CD4-positive, alpha-beta T cell treated with Interleukin-17A for 1 hour (primary cell): ENCODE measurements at regions not wholly inside any gene's neighbourhood (a gene's known extent, or its start where the extent isn't known, plus 50 kb on each side); places are given as distances from the start of the nearest gene placed in this dataset.

Source experiments
- DNase-seq: peaks from one replicate; pipeline ENCODE4 v3.0.0-alpha.2; 2020

DNA sequence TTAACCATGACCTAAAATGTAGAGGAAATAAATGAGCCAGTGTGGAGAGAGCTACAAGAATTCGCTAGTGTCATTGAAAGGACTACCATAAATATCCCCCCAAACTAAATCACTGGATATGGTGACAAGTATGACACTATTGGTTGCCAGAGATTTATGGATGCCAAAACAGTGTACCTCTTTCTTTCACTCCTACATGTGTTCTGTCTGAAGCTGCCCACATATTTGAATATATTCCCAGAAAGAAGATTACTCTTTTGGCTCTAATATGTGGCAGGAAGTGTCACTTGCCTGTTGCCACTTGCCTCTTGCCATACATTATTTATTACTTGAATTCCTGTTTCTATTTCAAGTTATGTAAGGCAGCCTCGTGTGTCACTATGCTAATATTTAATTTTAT is 1573.6 kb downstream of the TECRL start:
- DNase-seq: no peak

DNA sequence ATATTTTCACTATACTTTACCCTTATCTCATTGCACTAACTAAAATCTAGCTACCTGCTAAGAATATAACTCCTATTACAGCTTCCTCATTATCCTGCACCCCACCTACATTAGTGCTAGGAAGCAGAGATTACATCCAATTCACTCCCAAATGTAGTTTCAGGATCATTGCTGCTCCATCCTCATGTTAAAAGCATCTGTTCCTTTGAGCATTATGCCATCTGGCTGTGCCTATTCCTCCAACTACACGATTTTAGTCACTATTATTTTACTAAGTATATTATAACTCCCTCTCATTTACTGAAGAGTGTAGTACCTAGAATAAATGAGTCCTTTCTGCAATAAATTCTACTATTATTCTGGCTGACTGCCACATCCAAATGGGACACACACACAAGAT is 1586.9 kb downstream of the TECRL start:
- no peak for DNase-seq

DNA sequence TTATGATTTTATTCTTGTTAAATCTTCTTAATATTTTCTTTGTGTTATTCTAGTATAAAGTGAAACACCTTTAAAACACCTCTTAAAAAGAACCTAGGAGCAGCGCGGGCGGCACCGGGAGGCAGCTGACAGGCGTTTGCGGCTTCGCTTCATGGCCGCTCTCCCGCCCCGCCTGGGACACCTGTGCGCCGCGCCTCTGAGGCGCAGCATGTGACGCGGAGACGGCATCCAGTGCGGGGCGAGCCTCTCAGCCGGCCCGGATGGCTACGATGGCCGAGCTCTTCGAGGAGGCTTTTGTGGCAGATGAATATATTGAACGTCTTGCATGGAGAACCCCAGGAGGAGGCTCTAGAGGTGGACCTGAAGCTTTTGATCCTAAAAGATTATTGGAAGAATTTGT is 1592.7 kb downstream of the TECRL start:
- no peak for DNase-seq

DNA sequence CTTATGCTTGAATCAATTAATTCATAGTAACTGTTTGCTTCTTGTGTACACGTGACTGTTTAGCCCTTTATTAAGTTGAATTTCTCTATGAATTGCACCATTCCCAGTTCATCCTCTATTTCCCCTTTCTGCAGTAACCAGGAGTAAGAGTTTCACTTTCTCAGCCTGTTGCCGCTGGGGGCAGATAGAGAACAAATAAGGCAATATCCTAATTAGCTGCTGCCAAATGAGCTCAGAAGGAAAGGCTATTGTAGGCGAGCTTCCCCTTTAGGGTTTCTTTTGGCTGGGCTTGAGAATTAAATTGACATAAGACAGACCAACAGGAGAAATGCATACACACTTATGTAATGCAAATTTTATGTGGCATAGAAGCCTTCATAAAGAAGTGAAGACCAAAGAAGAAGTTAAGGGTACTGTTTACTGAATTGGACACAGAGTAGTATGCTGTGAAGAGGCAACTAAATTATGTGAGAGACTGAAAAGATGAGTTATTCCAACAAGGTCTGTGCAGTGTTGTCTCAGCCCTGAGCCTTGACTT is 1594.7 kb downstream of the TECRL start:
- DNase-seq: no peak

DNA sequence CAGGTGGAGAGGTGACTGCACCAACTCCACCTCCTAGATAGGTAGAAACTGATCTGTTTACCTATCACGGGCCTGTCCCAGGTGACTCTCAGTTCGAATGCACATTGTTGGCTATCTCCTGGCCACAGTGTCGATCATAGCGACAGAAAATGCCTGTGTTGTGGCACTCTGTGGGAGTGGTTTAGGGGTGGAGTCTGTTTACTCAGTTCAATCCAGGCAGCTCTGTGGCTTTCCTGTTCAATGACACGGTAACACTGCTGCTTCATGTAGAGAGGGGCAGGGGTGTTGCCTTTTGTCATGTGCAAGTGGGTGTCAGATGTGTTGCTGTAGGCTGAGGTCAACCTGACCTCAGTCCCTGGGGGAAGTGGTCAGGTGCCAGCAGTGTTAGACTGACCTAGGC is 1602.4 kb downstream of the TECRL start:
- no peak for DNase-seq

DNA sequence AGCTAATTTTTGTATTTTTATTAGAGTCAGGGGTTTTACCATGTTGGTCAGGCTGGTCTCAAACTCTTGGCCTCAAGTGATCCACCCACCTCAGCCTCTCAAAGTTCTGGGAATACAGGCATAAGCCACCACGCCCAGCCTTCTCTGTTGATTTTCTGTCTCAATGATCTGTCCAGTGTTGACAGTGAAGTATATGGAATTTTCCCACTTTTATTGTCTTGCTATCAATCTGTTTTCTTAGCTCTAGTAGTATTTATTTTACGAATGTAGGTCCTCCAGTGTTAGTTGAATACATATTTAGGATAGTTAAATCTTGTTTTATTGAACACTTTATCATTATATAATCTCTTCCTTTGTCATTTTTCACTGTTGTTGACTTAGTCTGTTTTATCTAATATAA is 1603.9 kb downstream of the ADGRL3 start:
- no peak for DNase-seq

DNA sequence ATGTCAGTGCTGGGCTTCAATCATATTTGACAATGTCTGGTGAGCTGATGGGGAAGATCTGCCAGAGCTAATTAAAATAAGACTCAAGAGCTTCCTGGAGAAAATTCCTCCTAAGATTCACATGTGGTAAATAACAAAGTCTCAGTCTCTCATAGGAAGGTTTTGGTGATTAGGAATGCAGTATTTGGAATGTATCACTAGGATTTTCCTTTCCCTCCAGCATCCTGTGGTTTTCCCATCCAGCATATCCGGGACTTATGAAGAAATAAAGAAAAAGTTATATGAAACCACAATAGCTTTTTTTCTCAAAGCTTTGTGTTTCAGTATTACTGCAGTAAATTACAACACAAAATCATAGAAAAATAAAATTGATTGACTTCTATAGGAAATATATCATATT is 1597.1 kb downstream of the ADGRL3 start:
- DNase-seq: no peak

DNA sequence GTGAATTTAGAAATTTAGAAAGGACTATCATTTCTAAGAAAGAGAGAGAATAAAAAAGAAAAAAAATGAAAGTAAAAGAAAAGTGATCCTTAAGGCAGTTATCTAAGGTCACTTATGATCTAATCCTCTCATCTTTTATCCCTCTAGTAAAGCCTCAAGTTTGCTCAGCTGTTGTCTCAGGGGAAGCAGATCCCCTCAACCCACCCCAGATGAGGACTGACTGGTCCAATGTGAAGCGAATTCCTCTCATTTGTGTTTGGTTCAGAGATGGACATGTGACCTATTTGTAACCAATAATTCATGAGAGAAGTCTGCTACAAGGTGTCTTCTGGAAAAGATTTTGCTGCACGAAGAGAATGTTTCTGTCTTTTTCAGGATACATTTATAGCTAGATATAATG is 1591.3 kb downstream of the ADGRL3 start:
- no peak for DNase-seq

DNA sequence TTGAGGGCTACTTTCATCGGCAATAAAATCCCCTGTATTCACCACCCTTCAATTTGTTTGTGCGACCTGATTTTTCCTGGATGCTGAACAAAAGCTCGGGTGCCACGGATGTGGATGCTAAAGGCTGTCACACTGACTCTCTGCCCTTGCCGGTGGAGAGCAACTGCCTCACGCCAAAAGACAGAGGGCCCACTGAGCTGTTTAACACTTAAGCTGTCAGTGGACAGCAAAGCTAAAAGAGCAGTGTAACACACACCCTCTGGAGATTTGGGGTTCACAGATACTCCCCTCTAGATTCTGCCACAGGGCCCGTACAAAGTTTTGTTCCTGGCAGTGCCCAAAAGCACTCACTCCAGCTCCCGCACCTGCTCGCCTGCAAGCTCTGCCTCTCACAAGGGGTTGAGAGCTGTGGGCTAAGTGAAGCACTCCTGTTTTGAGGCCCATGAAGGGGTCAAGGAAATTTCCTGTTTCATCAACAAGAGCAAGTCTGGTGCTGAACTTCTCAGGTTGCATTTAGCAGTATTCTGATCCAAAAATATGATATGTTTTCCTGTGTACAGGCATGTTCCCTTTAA is 1571.9 kb downstream of the ADGRL3 start:
- DNase-seq: no peak

DNA sequence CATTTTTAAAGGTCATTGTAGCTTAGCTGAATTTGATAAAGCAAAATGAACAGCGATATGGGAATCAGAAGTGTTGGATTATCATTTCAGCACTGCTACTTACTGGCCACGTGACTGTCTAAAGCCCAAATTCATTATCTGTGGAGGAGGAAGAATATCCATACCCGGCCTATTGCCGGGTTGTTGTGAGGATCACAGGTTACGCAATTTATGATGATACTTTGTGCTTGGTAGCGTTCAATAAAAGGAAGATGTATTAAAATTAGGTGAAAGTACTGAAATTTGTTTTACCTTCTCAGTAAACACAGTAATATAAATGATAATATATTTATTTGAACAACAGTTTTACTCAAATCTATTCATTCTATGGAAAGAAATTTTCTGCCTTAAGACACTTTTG is 1540.2 kb downstream of the ADGRL3 start:
- DNase-seq: no peak

DNA sequence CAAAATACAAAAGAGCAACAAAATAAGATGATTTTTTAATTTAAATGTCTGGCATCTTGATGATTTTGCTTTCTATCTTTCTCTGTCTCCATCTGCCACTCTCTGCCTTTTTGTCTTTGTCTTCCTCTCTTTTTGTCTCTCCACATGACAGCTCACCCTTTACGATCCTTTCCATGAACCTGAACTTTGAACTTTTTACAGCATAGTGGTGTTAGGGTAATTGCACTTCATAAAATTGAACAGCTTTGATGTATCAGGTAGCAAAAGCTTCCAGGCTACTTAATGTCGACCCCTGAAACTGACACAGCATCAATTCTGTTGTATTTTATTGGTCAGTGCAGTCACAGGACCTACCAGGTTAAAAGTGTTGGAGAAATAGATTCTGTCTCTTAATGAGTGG is 1517.0 kb downstream of the ADGRL3 start:
- no peak for DNase-seq

DNA sequence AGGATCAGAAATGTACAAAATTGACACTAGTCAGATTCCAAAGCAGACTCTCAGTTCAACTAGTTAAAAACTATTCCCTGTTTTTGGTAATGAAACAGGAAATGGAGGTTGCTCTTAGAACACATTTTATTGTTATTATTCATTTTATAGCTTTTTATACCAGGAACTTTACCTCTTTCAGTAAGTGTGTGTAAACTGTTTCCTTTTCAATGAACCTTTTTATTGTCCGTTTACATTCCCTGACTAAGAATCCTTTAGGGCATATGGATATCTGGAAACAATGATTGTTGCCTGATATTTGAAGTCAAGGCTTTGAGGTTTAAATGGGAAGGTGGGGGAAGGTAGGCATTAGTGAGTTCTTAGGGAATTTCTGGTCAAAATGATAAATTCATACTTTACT is 1511.4 kb downstream of the ADGRL3 start:
- DNase-seq: no peak

DNA sequence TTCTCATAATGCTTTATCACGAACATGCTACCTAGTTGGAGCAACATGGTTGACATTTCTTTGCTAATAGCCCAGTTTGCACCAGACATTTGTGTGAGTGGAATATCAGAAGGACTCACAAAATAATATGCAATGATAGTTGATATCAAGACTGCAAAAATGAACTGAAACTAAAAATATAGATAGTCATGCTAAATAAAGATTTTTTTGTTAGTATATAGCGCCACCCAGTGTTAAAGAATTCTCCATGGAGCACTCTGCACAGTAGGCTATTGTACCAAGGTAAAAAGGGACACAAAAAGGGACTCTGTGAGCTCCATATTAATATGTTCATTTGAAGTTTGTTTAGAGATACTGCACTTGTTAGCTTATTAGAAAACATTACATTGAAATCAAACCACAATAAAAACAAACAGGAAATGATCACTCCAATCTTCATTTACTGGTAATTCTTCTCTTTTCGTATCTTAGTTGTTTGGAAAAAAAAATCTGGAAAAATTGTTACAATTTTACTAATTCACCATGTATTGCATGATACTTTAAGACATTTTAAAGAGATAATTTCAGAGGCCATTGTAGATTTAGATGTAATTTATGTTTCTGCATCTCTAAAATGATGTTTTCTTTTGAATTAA is 1509.6 kb downstream of the ADGRL3 start:
- DNase-seq: no peak

DNA sequence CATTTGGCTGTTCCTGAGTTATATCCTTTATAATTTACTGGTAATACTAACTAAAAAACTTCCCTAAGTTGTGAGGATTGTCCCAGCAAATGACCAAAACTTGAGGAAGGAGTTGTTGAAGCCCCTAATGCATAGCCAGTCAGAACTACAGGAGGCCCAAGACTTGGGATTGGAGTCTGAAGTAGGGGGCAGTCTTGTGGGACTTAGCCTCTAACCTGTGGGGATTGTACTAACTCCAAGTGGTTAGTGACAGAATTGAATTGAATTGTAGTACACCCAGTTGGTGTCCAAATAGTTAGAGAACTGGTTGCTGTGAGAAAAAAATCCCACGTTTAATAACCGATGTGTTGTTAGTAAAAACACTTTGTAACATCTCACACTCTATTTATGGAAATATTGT is 1506.3 kb downstream of the ADGRL3 start:
- no peak for DNase-seq

DNA sequence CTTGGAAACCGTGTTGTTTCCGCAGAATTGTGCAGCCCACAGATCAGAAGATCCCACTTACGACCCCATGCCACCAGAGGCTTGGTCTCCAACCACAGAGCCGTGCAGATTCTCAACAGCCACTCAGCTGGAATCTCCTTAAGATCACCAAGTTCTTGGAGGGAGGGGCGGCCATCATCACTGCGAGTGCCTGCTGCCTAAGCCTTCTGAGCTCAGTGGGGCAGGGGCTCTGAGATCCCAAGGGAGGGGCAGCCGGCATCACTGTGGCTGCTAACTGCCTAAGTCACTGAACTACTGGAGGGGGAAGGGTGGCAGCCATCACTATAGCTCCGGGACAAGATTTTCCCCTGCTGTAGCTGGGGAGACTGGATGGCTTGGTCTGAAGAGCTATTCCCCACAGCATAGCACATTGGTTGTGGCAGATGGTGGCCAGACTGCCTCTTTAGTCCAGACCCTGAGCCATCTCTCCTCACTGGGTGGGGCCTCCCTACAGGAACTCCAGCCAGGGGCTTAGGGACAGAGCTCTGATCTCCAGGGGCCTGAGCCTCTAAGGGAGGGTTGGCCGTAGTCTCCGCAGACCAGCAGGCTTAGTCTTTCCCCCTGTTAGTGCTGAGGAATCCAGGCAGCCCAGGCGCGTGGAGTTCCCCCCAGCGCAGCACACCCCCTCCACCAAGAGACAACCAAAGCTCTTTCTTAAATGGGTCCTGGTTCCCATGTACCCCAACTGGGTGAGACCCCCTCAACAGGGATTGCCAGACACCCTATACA is 1483.9 kb downstream of the ADGRL3 start:
- no peak for DNase-seq

DNA sequence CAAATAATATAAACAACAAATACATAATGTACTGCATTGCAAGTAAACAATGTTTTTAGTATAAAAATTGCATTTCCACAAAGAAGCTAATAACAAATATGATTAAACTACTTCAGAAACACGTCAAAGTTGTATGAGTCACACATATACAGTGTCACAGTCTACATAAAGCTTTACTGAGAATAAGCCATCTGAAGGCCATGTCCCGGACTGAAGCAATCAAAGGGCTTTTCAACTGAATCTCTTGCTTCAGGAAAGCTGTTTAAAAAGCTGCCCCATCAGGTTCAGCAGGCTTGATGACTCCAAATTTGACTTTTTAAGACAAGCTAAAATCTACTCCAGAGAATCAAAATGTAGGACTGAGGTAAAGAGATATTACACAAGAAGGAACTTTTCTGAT is 1476.8 kb downstream of the ADGRL3 start:
- DNase-seq: no peak

DNA sequence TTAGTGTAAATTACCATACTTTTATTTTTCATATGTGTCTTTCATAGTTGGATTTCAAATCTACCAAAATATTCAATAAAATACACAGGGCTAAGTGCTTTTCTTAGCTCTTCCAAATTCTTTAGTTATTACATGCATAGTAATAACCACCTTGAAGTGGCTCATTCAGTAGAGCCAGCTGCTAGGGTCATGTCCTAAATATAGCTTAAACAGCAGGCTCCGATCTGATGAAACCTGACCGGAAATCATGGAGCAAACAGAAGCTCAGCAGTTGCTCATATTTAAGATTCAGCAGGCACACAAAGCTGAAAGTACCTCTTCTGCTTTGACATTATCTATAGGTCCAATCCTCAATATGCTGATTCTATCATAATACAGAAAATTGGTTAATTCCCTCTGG is 1470.4 kb downstream of the ADGRL3 start:
- DNase-seq: no peak

DNA sequence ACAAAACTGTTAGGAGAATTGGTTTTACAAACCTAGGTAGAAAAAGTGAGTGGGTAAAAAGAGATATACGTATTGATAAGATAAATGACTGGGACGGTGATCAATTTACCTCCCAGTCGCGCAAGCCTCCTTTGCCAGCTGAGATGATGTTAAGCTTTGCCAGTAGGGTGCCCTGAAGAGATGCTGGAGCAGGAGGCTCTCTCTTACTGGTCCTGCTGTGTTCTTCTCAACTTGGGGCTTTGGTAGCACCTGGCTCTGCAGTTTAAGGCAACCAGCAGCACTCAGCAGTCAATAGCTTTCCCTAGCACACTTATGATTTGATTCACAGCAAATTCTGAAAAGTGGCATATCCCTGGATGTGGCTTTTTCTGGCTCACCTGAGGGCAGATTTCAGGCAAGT is 1461.7 kb downstream of the ADGRL3 start:
- DNase-seq: no peak

DNA sequence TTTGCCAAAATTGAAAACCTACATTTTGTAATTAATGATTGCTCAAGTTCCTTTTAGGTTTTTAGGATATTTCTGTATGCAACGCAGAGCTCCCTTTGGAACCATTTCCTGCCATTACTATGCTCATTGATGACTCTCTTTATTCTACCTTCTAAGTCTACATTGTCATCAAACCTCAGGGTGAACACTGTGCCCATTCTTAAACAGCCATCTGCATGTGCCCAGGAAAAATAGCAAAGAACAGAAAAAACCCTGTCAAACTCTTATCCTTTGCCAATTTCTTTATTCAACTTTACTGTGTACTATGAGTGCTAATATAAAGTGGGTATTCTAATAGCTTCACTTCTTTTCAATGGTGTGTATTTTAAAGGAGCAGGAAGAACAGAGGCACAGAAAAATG is 1455.9 kb downstream of the ADGRL3 start:
- DNase-seq: no peak

DNA sequence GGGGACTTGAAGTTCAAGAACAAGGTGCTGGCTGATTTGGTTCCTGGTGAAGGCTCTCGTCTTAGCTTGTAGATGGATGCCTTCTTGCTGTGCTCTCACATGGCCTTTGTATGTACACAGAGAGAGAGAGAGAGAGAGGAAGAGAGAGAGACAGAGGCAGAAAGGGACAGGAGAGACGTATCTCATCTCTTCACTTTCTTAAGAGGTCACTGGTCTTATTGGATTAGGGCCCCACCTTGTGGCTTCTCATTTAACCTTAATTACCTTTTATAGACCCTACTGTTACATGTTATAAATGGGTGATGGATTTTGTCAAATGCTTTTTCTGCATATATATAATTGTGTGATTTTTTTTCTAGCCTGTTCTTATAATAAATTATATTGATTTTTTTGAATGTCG is 1444.2 kb downstream of the ADGRL3 start:
- no peak for DNase-seq

DNA sequence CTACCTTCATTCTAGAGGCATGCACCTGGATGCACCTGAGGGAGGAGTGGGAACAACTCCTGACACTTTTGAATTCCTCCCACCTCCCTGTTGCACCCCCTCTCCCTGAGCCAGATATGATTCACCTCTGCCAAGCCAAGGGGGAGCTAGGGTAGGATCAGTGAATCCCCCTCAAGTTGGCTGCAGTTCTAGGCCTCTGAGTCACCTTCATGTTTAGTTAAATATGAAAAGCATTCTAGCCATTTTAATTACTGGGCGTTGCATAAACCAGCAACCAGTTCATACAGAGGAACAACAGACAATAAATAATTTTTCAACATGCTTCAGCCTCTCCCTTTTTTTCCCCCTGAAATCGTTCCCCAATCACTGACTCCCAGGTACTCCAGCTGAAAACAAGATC is 1440.2 kb downstream of the ADGRL3 start:
- DNase-seq: no peak

DNA sequence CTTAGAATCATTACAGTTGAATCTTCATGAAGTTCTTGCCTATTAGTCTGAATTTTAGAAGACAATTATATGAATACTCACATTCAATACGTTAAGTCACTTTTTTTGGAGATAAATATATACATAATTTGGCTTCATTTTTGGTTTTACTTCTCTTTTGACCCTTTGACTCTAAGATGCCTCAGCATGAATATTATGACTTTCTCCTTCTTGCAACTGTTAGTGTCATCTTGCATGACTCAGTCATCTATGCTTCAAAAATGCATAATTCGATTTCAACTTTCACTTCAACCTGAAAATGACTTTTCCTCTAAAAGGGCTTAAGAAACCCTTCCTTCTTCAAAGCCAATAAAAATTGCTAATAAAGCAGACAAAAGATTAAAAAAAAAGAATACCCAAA is 1427.5 kb downstream of the ADGRL3 start:
- DNase-seq: no peak

DNA sequence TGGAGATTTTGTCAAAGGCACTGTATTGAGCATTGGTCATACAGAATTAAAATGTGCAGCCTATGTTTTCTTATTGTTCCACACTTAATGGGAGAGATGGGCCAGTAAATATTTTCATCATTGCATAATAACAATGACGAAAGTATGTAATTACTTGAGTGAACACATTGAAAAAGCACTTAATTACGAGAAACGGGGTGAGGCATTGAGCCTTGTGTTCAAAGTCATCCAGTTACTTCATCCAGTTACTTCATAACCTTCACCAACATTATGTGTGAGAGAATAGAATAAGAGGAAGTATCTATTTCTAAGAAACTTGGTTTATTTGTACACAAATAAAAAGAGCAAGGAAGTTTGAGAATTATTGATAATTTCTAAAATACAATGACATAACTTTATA is 1427.0 kb downstream of the ADGRL3 start:
- no peak for DNase-seq

DNA sequence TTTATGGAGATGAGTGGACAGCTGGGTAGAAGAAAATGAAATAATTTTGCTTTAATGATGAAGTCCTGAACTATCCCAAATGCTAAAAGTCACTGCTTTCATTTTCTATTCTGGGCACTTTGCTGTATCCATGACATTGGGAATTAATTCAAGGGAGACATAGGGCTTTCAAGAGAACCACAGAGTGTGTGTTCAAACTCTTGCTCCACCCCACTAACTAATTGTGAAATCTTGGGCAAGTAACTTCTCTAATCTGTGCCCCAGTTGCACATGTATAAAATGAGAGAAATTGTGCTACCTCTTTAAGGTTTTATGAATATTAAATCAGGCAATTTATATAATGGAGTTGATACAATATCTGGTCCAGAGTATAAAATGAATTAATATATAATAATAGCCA is 1422.0 kb downstream of the ADGRL3 start:
- no peak for DNase-seq
